Nucleus accumbens (tissue), 56 donors: ENCODE measurements at regions not wholly inside any gene's neighbourhood (a gene's known extent, or its start where the extent isn't known, plus 50 kb on each side); places are given as distances from the start of the nearest gene placed in this dataset.

Experiments used
- DNase-seq, 56 donors: peaks; one replicate each; lab custom pipeline; 2025; lab: John Stamatoyannopoulos, UW

DNA sequence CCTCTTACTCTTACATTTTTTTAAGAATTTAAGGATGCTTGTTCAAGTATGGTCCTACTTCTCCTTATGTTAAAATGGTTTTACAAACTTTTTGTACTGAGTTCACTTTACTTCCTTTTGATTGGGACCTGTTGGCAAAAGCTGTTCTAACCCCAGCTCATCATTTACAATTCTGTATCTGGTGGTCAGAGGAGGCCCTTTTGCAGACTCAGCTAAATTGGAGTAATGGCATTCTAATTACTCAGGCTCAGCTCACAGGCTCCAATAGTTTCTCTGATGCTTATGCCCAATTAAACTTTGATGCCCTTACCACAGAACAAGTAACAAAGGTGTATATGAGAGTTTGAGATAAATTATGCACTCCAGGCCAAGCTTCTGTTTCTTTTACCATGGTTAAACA is 1632.0 kb downstream of the UQCRFS1 start:
- DNase-seq = no peak
